SK-N-SH (cell line): ENCODE measurements at regions not wholly inside any gene's neighbourhood (a gene's known extent, or its start where the extent isn't known, plus 50 kb on each side); places are given as distances from the start of the nearest gene placed in this dataset.
"Not testable (repeated sequence)": the region's sequence is repeated elsewhere in the genome, so short reads cannot be mapped to it uniquely, and the experiment has no call there.

Experiments
- CTCF ChIA-PET: fragments of 300-600, 350-600 bp; formaldehyde crosslinking; extraction: SDS; loops from one replicate; lab custom pipeline; 2021; lab: Yijun Ruan, JAX
- POLR2A ChIA-PET: fragments of 350-600 bp; sonication (Branson Sonifier 250); formaldehyde crosslinking; extraction: SDS; loops from one replicate; lab custom pipeline; 2020; ENCODE audit warnings: antibody characterized with exemption, inconsistent platforms; lab: Yijun Ruan, JAX
- DNase-seq: peaks from one replicate; pipeline ENCODE4 v3.0.0; 2012
- H2AFZ ChIP-seq: fragments of 200-600 bp; sonication (generic); 2 replicates; pipeline ENCODE4 v1.8.1; 2016; ENCODE audit warnings: antibody characterized with exemption, mild to moderate bottlenecking, low read depth
- H3F3A ChIP-seq: fragments of 200-600 bp; sonication (generic); replicated peaks from 2 replicates; pipeline ENCODE3; 2016; ENCODE audit warnings: antibody characterized with exemption, mild to moderate bottlenecking; ENCODE audit not compliant: insufficient read depth
- H3K27ac ChIP-seq, 2 experiments: fragments of 200-500 bp in 1 of 2; fragments of 200-600 bp in 1 of 2; sonication (Bioruptor generic) in 1 of 2; sonication (generic), shearing (Covaris generic) in 1 of 2; 2 replicates each; pipeline versions ENCODE4 v1.5.1 to v1.6.1; 2014 to 2016; ENCODE audit warnings: low read depth in 2 of 2, inconsistent platforms in 1 of 2, low read length in 1 of 2, mild to moderate bottlenecking in 1 of 2, mixed read lengths in 1 of 2
- H3K27me3 ChIP-seq: fragments of 200-600 bp; sonication (generic), shearing (Covaris generic); 2 replicates; pipeline ENCODE4 v1.6.1; 2016; ENCODE audit warnings: mixed run types; ENCODE audit not compliant: insufficient read depth
- H3K36me3 ChIP-seq, 2 experiments: fragments of 200-500 bp in 1 of 2; fragments of 200-600 bp in 1 of 2; sonication (Bioruptor generic) in 1 of 2; sonication (generic) in 1 of 2; replicated peaks in 1 of 2; 2 replicates each; pipeline versions ENCODE3 to v1.5.1; 2014 to 2016; ENCODE audit warnings: low read length in 1 of 2, mild to moderate bottlenecking in 1 of 2; ENCODE audit not compliant: insufficient read depth in 2 of 2, control insufficient read depth in 1 of 2
- H3K4me1 ChIP-seq, 2 experiments: fragments of 200-500 bp in 1 of 2; fragments of 200-600 bp in 1 of 2; sonication (Bioruptor generic) in 1 of 2; sonication (generic), shearing (Covaris generic) in 1 of 2; 2 replicates each; pipeline versions ENCODE4 v1.5.1 to v1.6.1; 2014 to 2016; ENCODE audit warnings: low read depth in 1 of 2, low read length in 1 of 2, mixed run types in 1 of 2; ENCODE audit not compliant: insufficient read depth in 2 of 2, control insufficient read depth in 1 of 2
- H3K4me2 ChIP-seq: fragments of 200-600 bp; sonication (generic), shearing (Covaris generic); 2 replicates; pipeline ENCODE4 v1.6.1; 2017; ENCODE audit warnings: mixed run types
- H3K4me3 ChIP-seq, 2 experiments: fragments of 200-500 bp in 1 of 2; fragments of 200-600 bp in 1 of 2; sonication (Bioruptor generic) in 1 of 2; sonication (generic), shearing (Covaris generic) in 1 of 2; 2 replicates each; pipeline versions ENCODE4 v1.5.1 to v1.8.1; 2014 to 2016; ENCODE audit warnings: low read depth in 2 of 2, inconsistent platforms in 1 of 2, low read length in 1 of 2, mild to moderate bottlenecking in 1 of 2, mixed read lengths in 1 of 2, moderate library complexity in 1 of 2
- H3K79me2 ChIP-seq: fragments of 200-600 bp; sonication (generic); 2 replicates; pipeline ENCODE4 v1.8.1; 2017; ENCODE audit warnings: mild to moderate bottlenecking; ENCODE audit not compliant: insufficient read depth
- H3K9ac ChIP-seq: fragments of 200-600 bp; sonication (generic); 2 replicates; pipeline ENCODE4 v1.6.1; 2017; ENCODE audit warnings: mixed run types
- H3K9me2 ChIP-seq: fragments of 200-600 bp; sonication (generic); 2 replicates; pipeline ENCODE4 v1.6.1; 2017; ENCODE audit warnings: mixed run types
- H3K9me3 ChIP-seq: fragments of 200-600 bp; sonication (generic); 2 replicates; pipeline ENCODE4 v1.6.1; 2017; ENCODE audit warnings: mixed run types, mild to moderate bottlenecking, moderate library complexity
- H4K20me1 ChIP-seq: fragments of 200-600 bp; sonication (generic); 2 replicates; pipeline ENCODE4 v1.6.1; 2017; ENCODE audit warnings: mild to moderate bottlenecking, mixed run types; ENCODE audit not compliant: insufficient read depth
- CHD2 ChIP-seq: fragments of 150-350 bp; IDR thresholded peaks from 2 replicates; pipeline ENCODE4 v1.6.1; 2018; ENCODE audit warnings: low read length; ENCODE audit not compliant: partially characterized antibody
- EP300 ChIP-seq, 2 experiments: IDR thresholded peaks; 2 replicates each; pipeline versions ENCODE4 v1.4.0 to v1.6.1; 2012; ENCODE audit warnings: borderline replicate concordance in 1 of 2, low read depth in 1 of 2, low read length in 1 of 2
- GATA2 ChIP-seq: sonication (generic); formaldehyde crosslinking; IDR thresholded peaks from 2 replicates; pipeline ENCODE4 v1.5.0; 2020; ENCODE audit warnings: mild to moderate bottlenecking, missing genetic modification reagents
- JUND ChIP-seq: IDR thresholded peaks from 2 replicates; pipeline ENCODE4 v1.4.0; 2012
- MEF2A ChIP-seq: IDR thresholded peaks from 2 replicates; pipeline ENCODE4 v1.4.0; 2012; ENCODE audit warnings: low read depth, borderline replicate concordance
- MXI1 ChIP-seq: IDR thresholded peaks from 2 replicates; pipeline ENCODE4 v1.6.1; 2012; ENCODE audit warnings: mild to moderate bottlenecking, low read depth, low read length, improper control_type of control experiment
- PBX3 ChIP-seq: IDR thresholded peaks from 2 replicates; pipeline ENCODE4; 2012
- RAD21 ChIP-seq: IDR thresholded peaks from 2 replicates; pipeline ENCODE4 v1.6.1; 2012; ENCODE audit warnings: mild to moderate bottlenecking, low read length
- RCOR1 ChIP-seq: fragments of 150-350 bp; IDR thresholded peaks from 2 replicates; pipeline ENCODE4 v1.6.1; 2017; ENCODE audit warnings: antibody characterized with exemption, low read length
- RFX5 ChIP-seq: IDR thresholded peaks from 2 replicates; pipeline ENCODE4 v1.6.1; 2012; ENCODE audit warnings: mild to moderate bottlenecking, improper control_type of control experiment, low read length
- SMC3 ChIP-seq: IDR thresholded peaks from 2 replicates; pipeline ENCODE4 v1.6.1; 2012; ENCODE audit warnings: low read depth, low read length, improper control_type of control experiment
- TAF1 ChIP-seq: IDR thresholded peaks from 2 replicates; pipeline ENCODE4 v1.6.1; 2012; ENCODE audit warnings: low read depth, mild to moderate bottlenecking, low read length, moderate library complexity, borderline replicate concordance
- TCF12 ChIP-seq: IDR thresholded peaks from 2 replicates; pipeline ENCODE4 v1.4.0; 2012
- YY1 ChIP-seq: IDR thresholded peaks from 2 replicates; pipeline ENCODE4 v1.4.0; 2012; ENCODE audit warnings: low read depth, mild to moderate bottlenecking
- ZBTB33 ChIP-seq: IDR thresholded peaks from 2 replicates; pipeline ENCODE4 v1.4.0; 2012; ENCODE audit warnings: low read depth, borderline replicate concordance
- WGBS: methylation state at CpG from one replicate; pipeline ENCODE4 v1.1.6; 2017; ENCODE audit warnings: low lambda C conversion rate; 5-methylcytosine and 5-hydroxymethylcytosine counted together

- no peak for TF ChIP-seq ZBTB33
- TF ChIP-seq RAD21: no peak
- TF ChIP-seq RCOR1: no peak
- no peak for TF ChIP-seq GATA2 (CRISPR knock-in tag)
- TF ChIP-seq EP300 (IDR thresholded peaks at IDR 0.05; ENCODE audit: borderline replicate concordance in 1 of 2, low read depth in 1 of 2, low read length in 1 of 2): no peak
- TF ChIP-seq, all 33 proteins: peak for 0
These were observed 155.8 kb downstream of the TBC1D2B start (continued) for GRCh38 chr15:77921664-77922063.

GRCh38 chr15:77916966-77917635 is 160.4 kb downstream of the TBC1D2B start:
- H4K20me1 ChIP-seq, H3K27me3 ChIP-seq, CTCF ChIA-PET, H2AFZ ChIP-seq, H3K79me2 ChIP-seq, POLR2A ChIA-PET, H3K4me2 ChIP-seq, H3K36me3 ChIP-seq, H3K4me3 ChIP-seq, H3K9me2 ChIP-seq, H3F3A ChIP-seq, H3K9ac ChIP-seq, H3K9me3 ChIP-seq, H3K27ac ChIP-seq, DNase-seq, H3K4me1 ChIP-seq: not testable (repeated sequence)
- 25% methylated on average over 3 of the region's 11 CpGs for WGBS

- H3K27me3 ChIP-seq, H3K9ac ChIP-seq, H2AFZ ChIP-seq, H3K9me2 ChIP-seq, DNase-seq, H3K9me3 ChIP-seq, H3F3A ChIP-seq, CTCF ChIA-PET, H3K79me2 ChIP-seq, POLR2A ChIA-PET, H4K20me1 ChIP-seq, H3K4me2 ChIP-seq, H3K4me1 ChIP-seq, H3K36me3 ChIP-seq, H3K27ac ChIP-seq, H3K4me3 ChIP-seq: not testable (repeated sequence)
- 44% methylated on average over 3 of the region's 6 CpGs for WGBS
These were observed 161.6 kb downstream of the TBC1D2B start for GRCh38 chr15:77915961-77916330.

- Histone ChIP-seq H3K27ac (no peak overlapping the region), H4K20me1 (no peaks in the 10 kb centered on the region), H3K4me1 (no peaks in the 10 kb centered on the region; a peak in 1 of 4 replicates), H3K36me3 (no peaks in the 10 kb centered on the region), H3K9me3 (no peaks in the 10 kb centered on the region), H3K9ac (no peak overlapping the region), H3K79me2 (no peaks in the 10 kb centered on the region), H3K9me2 (no peaks in the 10 kb centered on the region), H2AFZ (no peak overlapping the region), H3K27me3 (no peaks in the 10 kb centered on the region), H3K4me3 (no peak overlapping the region), H3F3A (peaks cover 3% of the 10 kb centered on the region), H3K4me2 (no peak overlapping the region)
- ChIA-PET POLR2A (no interaction called here), CTCF (interaction anchor here (0.9 kb wide), 1 partner anchor 13 kb away, joined by 3 read pairs; no protein-coding TSS in a partner anchor)
- DNase-seq: no peak
- 31% methylated on average over 6 of the region's 19 CpGs for WGBS
- TF ChIP-seq JUND (no peak), RCOR1 (no peak), TAF1 (no peak), TCF12 (no peak), PBX3 (no peak), RFX5 (no peak), MEF2A (no peak), YY1 (no peak), SMC3 (no peak), ZBTB33 (no peak), MXI1 (no peak), CHD2 (no peak)
These were observed 162.1 kb downstream of the TBC1D2B start for GRCh38 chr15:77915261-77915960.
